GM12878 (cell line): ENCODE measurements at regions not wholly inside any gene's neighbourhood (a gene's known extent, or its start where the extent isn't known, plus 50 kb on each side); places are given as distances from the start of the nearest gene placed in this dataset.

Experiments
- ATAC-seq: fragments of 200-7000 bp; cut with Tn5 transposase; 3 replicates; pipeline ENCODE4 v1.9.1; 2020; ENCODE audit warnings: mild to moderate bottlenecking, moderate library complexity
- BruUV-seq: library from RNA; stranded (reverse); fragments of 400-500 nt; replicated peaks from 2 replicates; lab custom pipeline; 2021; lab: Mats Ljungman, UMichigan
- CTCF ChIA-PET: fragments of 300-600 bp; sonication (Branson Sonifier 250); formaldehyde crosslinking; extraction: SDS; loops from one replicate; lab custom pipeline; 2021; ENCODE audit warnings: inconsistent platforms; lab: Yijun Ruan, JAX
- POLR2A ChIA-PET: fragments of 350-600 bp; formaldehyde crosslinking; extraction: SDS; loops from one replicate; lab custom pipeline; 2021; ENCODE audit warnings: inconsistent platforms; lab: Charles Lee
- RAD21 ChIA-PET: fragments of 300-600 bp; sonication (Branson Sonifier 250); formaldehyde crosslinking; loops from one replicate; lab custom pipeline; 2023; ENCODE audit warnings: antibody characterized with exemption; ENCODE audit not compliant: unreplicated experiment; lab: Charles Lee
- SMC1A ChIA-PET: fragments of 300-600 bp; sonication (Branson Sonifier 250); formaldehyde crosslinking; loops from one replicate; lab custom pipeline; 2023; ENCODE audit not compliant: unreplicated experiment, uncharacterized antibody; lab: Charles Lee
- DNase-seq: peaks from one replicate; pipeline ENCODE4 v3.0.0-alpha.2; 2011; ENCODE audit warnings: low read depth, low spot score
- FAIRE-seq: peaks from 3 replicates; lab custom pipeline; 2011; peaks lifted over from hg19 to GRCh38; lab: Jason Lieb, UNC
- H2AFZ ChIP-seq: 2 replicates; pipeline ENCODE4 v1.6.0; 2011; ENCODE audit warnings: low read depth, low read length, control low read depth; ENCODE audit not compliant: control insufficient read depth
- H3K27ac ChIP-seq: 2 replicates; pipeline ENCODE4 v1.5.1; 2011; ENCODE audit warnings: control low read depth; ENCODE audit not compliant: control insufficient read depth, insufficient read depth
- H3K27me3 ChIP-seq, 2 experiments: replicated peaks in 1 of 2; 2 replicates each; pipeline versions ENCODE4 v1.6.0 to v1.6.1; 2011; ENCODE audit warnings: low read length in 1 of 2; ENCODE audit not compliant: control insufficient read depth in 2 of 2, insufficient read depth in 2 of 2
- H3K36me3 ChIP-seq, 2 experiments: 2 replicates each; pipeline ENCODE4 v1.5.1; 2011; ENCODE audit warnings: low read length in 1 of 2; ENCODE audit not compliant: control insufficient read depth in 2 of 2, insufficient read depth in 2 of 2
- H3K4me1 ChIP-seq: 2 replicates; pipeline ENCODE4 v1.6.1; 2011; ENCODE audit warnings: mild to moderate bottlenecking, low read length, moderate library complexity, mixed read lengths; ENCODE audit not compliant: control insufficient read depth, insufficient read depth
- H3K4me2 ChIP-seq: 2 replicates; pipeline ENCODE4 v1.6.0; 2011; ENCODE audit warnings: control low read depth; ENCODE audit not compliant: control insufficient read depth, insufficient read depth
- H3K4me3 ChIP-seq: fragments of 200-600 bp; sonication (generic); 2 replicates; pipeline ENCODE4 v1.5.1; 2016
- H3K79me2 ChIP-seq: 2 replicates; pipeline ENCODE4 v1.6.0; 2011; ENCODE audit warnings: low read length; ENCODE audit not compliant: control insufficient read depth, insufficient read depth
- H3K9ac ChIP-seq: 2 replicates; pipeline ENCODE4 v1.8.0; 2011; ENCODE audit warnings: low read length, control low read depth, mixed read lengths; ENCODE audit not compliant: control insufficient read depth, insufficient read depth
- H3K9me3 ChIP-seq: replicated peaks from 3 replicates; pipeline ENCODE4 v1.5.1; 2011; ENCODE audit warnings: mild to moderate bottlenecking, low read length; ENCODE audit not compliant: control insufficient read depth, insufficient read depth
- H4K20me1 ChIP-seq: 2 replicates; pipeline ENCODE4 v1.6.0; 2011; ENCODE audit not compliant: control insufficient read depth, insufficient read depth
- BRCA1 ChIP-seq: IDR thresholded peaks from 2 replicates; pipeline ENCODE4 v1.6.1; 2011; ENCODE audit warnings: low read depth, low read length, improper control_type of control experiment
- CBX3 ChIP-seq: fragments of 200-600 bp; sonication (generic); IDR thresholded peaks from 2 replicates; pipeline ENCODE4 v1.6.1; 2016; ENCODE audit warnings: low read depth, borderline replicate concordance
- CEBPB ChIP-seq, 2 experiments: fragments of 150-350 bp in 1 of 2; IDR thresholded peaks; 2 replicates each; pipeline ENCODE4 v1.6.1; 2012 to 2014; ENCODE audit warnings: low read depth in 2 of 2, low read length in 2 of 2, borderline replicate concordance in 1 of 2, inconsistent platforms in 1 of 2
- DPF2 ChIP-seq: fragments of 450-650 bp; IDR thresholded peaks from 2 replicates; pipeline ENCODE4 v1.6.1; 2017; ENCODE audit warnings: mild to moderate bottlenecking
- EED ChIP-seq: sonication (generic); IDR thresholded peaks from 2 replicates; pipeline ENCODE4 v1.6.1; 2016; ENCODE audit warnings: antibody characterized with exemption, low read depth
- FOXM1 ChIP-seq: IDR thresholded peaks from 2 replicates; pipeline ENCODE4 v1.6.1; 2012; ENCODE audit warnings: low read depth, mild to moderate bottlenecking, inconsistent platforms, low read length, moderate library complexity
- GATAD2B ChIP-seq: fragments of 450-650 bp; conservative IDR thresholded peaks from 2 replicates; pipeline ENCODE4 v1.6.1; 2017; ENCODE audit warnings: low read depth, mild to moderate bottlenecking, moderate library complexity
- IRF4 ChIP-seq: IDR thresholded peaks from 2 replicates; pipeline ENCODE4 v1.6.1; 2011; ENCODE audit warnings: low read depth, low read length
- KLF5 ChIP-seq: fragments of 450-650 bp; IDR thresholded peaks from 2 replicates; pipeline ENCODE4 v1.6.1; 2014; ENCODE audit warnings: mild to moderate bottlenecking; ENCODE audit not compliant: partially characterized antibody
- NFYB ChIP-seq: IDR thresholded peaks from 2 replicates; pipeline ENCODE4 v1.6.1; 2011; ENCODE audit warnings: low read depth, mild to moderate bottlenecking, low read length, improper control_type of control experiment, moderate library complexity; ENCODE audit not compliant: insufficient read depth
- SIN3A ChIP-seq: IDR thresholded peaks from 2 replicates; pipeline ENCODE4 v1.6.1; 2012; ENCODE audit warnings: low read depth, low read length, improper control_type of control experiment
- SKIL ChIP-seq: fragments of 450-650 bp; IDR thresholded peaks from 2 replicates; pipeline ENCODE4 v1.6.1; 2017; ENCODE audit warnings: mild to moderate bottlenecking, low read depth, inconsistent platforms; ENCODE audit not compliant: poor library complexity, severe bottlenecking
- SMARCA5 ChIP-seq: fragments of 450-650 bp; IDR thresholded peaks from 2 replicates; pipeline ENCODE4 v1.6.1; 2017; ENCODE audit warnings: mild to moderate bottlenecking
- SMC3 ChIP-seq: IDR thresholded peaks from 2 replicates; pipeline ENCODE4 v1.6.1; 2011; ENCODE audit warnings: low read length, improper control_type of control experiment, borderline replicate concordance
- SPI1 ChIP-seq: IDR thresholded peaks from 2 replicates; pipeline ENCODE4 v1.6.1; 2011; ENCODE audit warnings: low read depth, mild to moderate bottlenecking, low read length, moderate library complexity, borderline replicate concordance; ENCODE audit not compliant: insufficient read depth
- STAT1 ChIP-seq: fragments of 450-650 bp; conservative IDR thresholded peaks from 2 replicates; pipeline ENCODE4 v1.6.1; 2014; ENCODE audit warnings: antibody characterized with exemption, mild to moderate bottlenecking
- ZBTB33 ChIP-seq: fragments of 450-650 bp; IDR thresholded peaks from 2 replicates; pipeline ENCODE4 v1.6.1; 2017; ENCODE audit warnings: mild to moderate bottlenecking
- ZZZ3 ChIP-seq: IDR thresholded peaks from 2 replicates; pipeline ENCODE4 v1.6.1; 2011; ENCODE audit warnings: low read depth; ENCODE audit not compliant: control insufficient read depth, insufficient read length
- WGBS: methylation state at CpG from one replicate; pipeline ENCODE4 v1.1.6; 2016; ENCODE audit warnings: low lambda C conversion rate; ENCODE audit not compliant: insufficient replicate concordance, insufficient coverage; ENCODE audit errors: missing lambda C conversion rate; 5-methylcytosine and 5-hydroxymethylcytosine counted together
- in situ Hi-C: fragments of 300-500 bp; cut with MboI; formaldehyde crosslinking; loops from 9 replicates; pipeline ENCODE4 v1.14.3; 2018; ENCODE audit warnings: mixed read lengths
- intact Hi-C: fragments of 100-400 bp; cut with micrococcal nuclease; formaldehyde crosslinking; loops from one replicate; pipeline ENCODE4 v1.14.2; 2022; ENCODE audit not compliant: unreplicated experiment
- TF ChIP-seq, protein P1 (sequence below): IDR thresholded peaks from 2 replicates; pipeline ENCODE4 v1.6.1; 2012; ENCODE audit warnings: low read depth, low read length, improper control_type of control experiment

GRCh38 chr9:78663369-78663768 is 366.4 kb downstream of the PSAT1 start:
- no TSS peak for BruUV-seq
- no peak for ATAC-seq
- Histone ChIP-seq H2AFZ (no peak overlapping the region), H3K9me3 (no peaks in the 10 kb centered on the region), H3K4me1 (no peaks in the 10 kb centered on the region), H3K27me3 (no peaks in the 10 kb centered on the region), H3K27ac (no peak overlapping the region), H3K4me3 (no peak overlapping the region), H3K36me3 (no peaks in the 10 kb centered on the region), H3K9ac (no peak overlapping the region), H4K20me1 (no peaks in the 10 kb centered on the region), H3K79me2 (no peaks in the 10 kb centered on the region), H3K4me2 (no peak overlapping the region)
- ChIA-PET SMC1A (interaction anchor here (1.3 kb wide), 1 partner anchor 30 kb away, joined by 3 read pairs; no protein-coding TSS in a partner anchor), RAD21 (no interaction called here), POLR2A (no interaction called here), CTCF (no interaction called here)
- no peak for FAIRE-seq
- DNase-seq = no peak
- WGBS = 61% methylated on average over 3 of the region's 3 CpGs
- TF ChIP-seq FOXM1 = no peak
- no peak for TF ChIP-seq ZZZ3
- TF ChIP-seq BRCA1 = no peak
- TF ChIP-seq ZBTB33 = no peak
- no peak for TF ChIP-seq NFYB
- TF ChIP-seq SMARCA5 = no peak
- TF ChIP-seq SKIL = no peak
- no peak for TF ChIP-seq GATAD2B
- TF ChIP-seq STAT1 = no peak
- no peak for TF ChIP-seq EED
- no peak for TF ChIP-seq KLF5
- TF ChIP-seq SIN3A = no peak
- no peak for TF ChIP-seq DPF2
- no peak for TF ChIP-seq SMC3
- TF ChIP-seq SPI1 = no peak
- no peak for TF ChIP-seq IRF4
- TF ChIP-seq, protein P1, sequence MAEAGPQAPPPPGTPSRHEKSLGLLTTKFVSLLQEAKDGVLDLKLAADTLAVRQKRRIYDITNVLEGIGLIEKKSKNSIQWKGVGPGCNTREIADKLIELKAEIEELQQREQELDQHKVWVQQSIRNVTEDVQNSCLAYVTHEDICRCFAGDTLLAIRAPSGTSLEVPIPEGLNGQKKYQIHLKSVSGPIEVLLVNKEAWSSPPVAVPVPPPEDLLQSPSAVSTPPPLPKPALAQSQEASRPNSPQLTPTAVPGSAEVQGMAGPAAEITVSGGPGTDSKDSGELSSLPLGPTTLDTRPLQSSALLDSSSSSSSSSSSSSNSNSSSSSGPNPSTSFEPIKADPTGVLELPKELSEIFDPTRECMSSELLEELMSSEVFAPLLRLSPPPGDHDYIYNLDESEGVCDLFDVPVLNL = no peak
- no peak for TF ChIP-seq CBX3
- TF ChIP-seq CEBPB (IDR thresholded peaks at IDR 0.05; ENCODE audit: borderline replicate concordance in 1 of 2, low read depth in 2 of 2, low read length in 2 of 2) = no peak
- intact Hi-C loops (no loop called here), in situ Hi-C loops (no loop called here)
